NB4 (cell line): ENCODE measurements at regions not wholly inside any gene's neighbourhood (a gene's known extent, or its start where the extent isn't known, plus 50 kb on each side); places are given as distances from the start of the nearest gene placed in this dataset.

ENCODE experiments used
- MYC ChIP-seq: IDR thresholded peaks from 2 replicates; pipeline ENCODE4 v1.6.1; 2011; ENCODE audit warnings: low read depth, low read length
- TF ChIP-seq, protein P1 (sequence below): IDR thresholded peaks from one replicate; pipeline ENCODE4 v1.5.1; 2012; ENCODE audit warnings: low read depth, low read length

DNA sequence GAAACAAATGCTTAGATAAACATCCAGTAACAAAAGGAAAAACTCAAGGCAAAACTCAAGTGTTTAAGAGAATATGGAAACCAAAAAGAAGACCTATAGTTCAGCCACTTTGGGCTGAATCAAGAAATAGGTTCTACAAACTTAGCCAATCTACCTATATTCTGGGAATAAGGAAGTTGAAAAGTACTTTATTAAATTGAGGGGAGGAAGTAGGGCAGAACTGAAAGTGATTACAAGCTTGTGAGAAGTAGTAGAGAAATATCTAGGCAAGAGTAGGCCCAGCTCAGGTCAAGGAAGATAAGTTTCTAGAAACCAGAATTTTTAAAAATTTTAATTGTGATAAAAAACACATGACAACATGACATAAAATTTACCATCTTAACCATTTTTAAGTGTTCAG is 384.8 kb upstream of the PCSK5 start:
- TF ChIP-seq, protein P1, sequence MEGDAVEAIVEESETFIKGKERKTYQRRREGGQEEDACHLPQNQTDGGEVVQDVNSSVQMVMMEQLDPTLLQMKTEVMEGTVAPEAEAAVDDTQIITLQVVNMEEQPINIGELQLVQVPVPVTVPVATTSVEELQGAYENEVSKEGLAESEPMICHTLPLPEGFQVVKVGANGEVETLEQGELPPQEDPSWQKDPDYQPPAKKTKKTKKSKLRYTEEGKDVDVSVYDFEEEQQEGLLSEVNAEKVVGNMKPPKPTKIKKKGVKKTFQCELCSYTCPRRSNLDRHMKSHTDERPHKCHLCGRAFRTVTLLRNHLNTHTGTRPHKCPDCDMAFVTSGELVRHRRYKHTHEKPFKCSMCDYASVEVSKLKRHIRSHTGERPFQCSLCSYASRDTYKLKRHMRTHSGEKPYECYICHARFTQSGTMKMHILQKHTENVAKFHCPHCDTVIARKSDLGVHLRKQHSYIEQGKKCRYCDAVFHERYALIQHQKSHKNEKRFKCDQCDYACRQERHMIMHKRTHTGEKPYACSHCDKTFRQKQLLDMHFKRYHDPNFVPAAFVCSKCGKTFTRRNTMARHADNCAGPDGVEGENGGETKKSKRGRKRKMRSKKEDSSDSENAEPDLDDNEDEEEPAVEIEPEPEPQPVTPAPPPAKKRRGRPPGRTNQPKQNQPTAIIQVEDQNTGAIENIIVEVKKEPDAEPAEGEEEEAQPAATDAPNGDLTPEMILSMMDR, result no peak
- no peak for TF ChIP-seq MYC
